HepG2 (cell line): ENCODE measurements at regions not wholly inside any gene's neighbourhood (a gene's known extent, or its start where the extent isn't known, plus 50 kb on each side); places are given as distances from the start of the nearest gene placed in this dataset.

ENCODE experiments used
- ATAC-seq: fragments of 200-7000 bp; cut with Tn5 transposase; 3 replicates; pipeline ENCODE4 v1.9.1; 2020; ENCODE audit warnings: mild to moderate bottlenecking, moderate library complexity
- BruUV-seq: library from RNA; stranded (reverse); fragments of 400-500 nt; replicated peaks from 2 replicates; lab custom pipeline; 2021; lab: Mats Ljungman, UMichigan
- CTCF ChIA-PET: fragments of 300-600 bp; formaldehyde crosslinking; extraction: SDS; loops from one replicate; lab custom pipeline; 2021; ENCODE audit warnings: low total read pairs, inconsistent platforms, low intra/inter-chr PET ratio; lab: Yijun Ruan, JAX
- POLR2A ChIA-PET: fragments of 350-600 bp; sonication (Branson Sonifier 250); formaldehyde crosslinking; loops from one replicate; lab custom pipeline; 2020; ENCODE audit warnings: antibody characterized with exemption, inconsistent platforms; lab: Yijun Ruan, JAX
- DNase-seq: peaks from one replicate; pipeline ENCODE4 v3.0.0-alpha.2; 2015; ENCODE audit warnings: low spot score
- FAIRE-seq: peaks from 3 replicates; lab custom pipeline; 2011; peaks lifted over from hg19 to GRCh38; lab: Jason Lieb, UNC
- H2AFZ ChIP-seq: one replicate; pipeline ENCODE4 v1.6.1; 2011; ENCODE audit warnings: low read length, inconsistent platforms
- H3K27ac ChIP-seq: fragments of 300-600 bp; 3 replicates; pipeline ENCODE4 v1.8.0; 2011; ENCODE audit warnings: mixed run types, mild to moderate bottlenecking, mixed read lengths, low read length, inconsistent platforms; ENCODE audit not compliant: insufficient read depth; ENCODE audit errors: extremely low read length
- H3K27me3 ChIP-seq, 2 experiments: fragments of 200-600 bp in 1 of 2; 2 replicates in 1 of 2; 3 replicates in 1 of 2; pipeline versions ENCODE4 v1.6.0 to v1.8.0; 2011; ENCODE audit warnings: low read length in 2 of 2, mild to moderate bottlenecking in 2 of 2, moderate library complexity in 2 of 2, inconsistent platforms in 1 of 2; ENCODE audit not compliant: insufficient read depth in 2 of 2, control insufficient read depth in 1 of 2
- H3K36me3 ChIP-seq, 2 experiments: fragments of 200-600 bp in 1 of 2; replicated peaks in 1 of 2; 2 replicates in 1 of 2; 3 replicates in 1 of 2; pipeline versions ENCODE4 v1.5.1 to v1.8.0; 2011; ENCODE audit warnings: low read length in 2 of 2, inconsistent platforms in 1 of 2; ENCODE audit not compliant: insufficient read depth in 2 of 2, control insufficient read depth in 1 of 2
- H3K4me1 ChIP-seq: 2 replicates; pipeline ENCODE4 v1.5.1; 2012; ENCODE audit warnings: low read length, inconsistent platforms; ENCODE audit not compliant: insufficient read depth
- H3K4me2 ChIP-seq: 2 replicates; pipeline ENCODE4 v1.6.0; 2011; ENCODE audit warnings: low read depth, low read length, inconsistent platforms
- H3K4me3 ChIP-seq, 3 experiments: fragments of 200-600 bp in 1 of 3; sonication (generic), shearing (Covaris generic) in 1 of 3; replicated peaks in 1 of 3; 2 replicates each; pipeline ENCODE4 v1.5.1; 2011 to 2016; ENCODE audit warnings: low read length in 3 of 3, inconsistent platforms in 2 of 3, low read depth in 2 of 3, mild to moderate bottlenecking in 2 of 3, control low read depth in 1 of 3, mixed read lengths in 1 of 3; ENCODE audit not compliant: insufficient read depth in 1 of 3
- H3K79me2 ChIP-seq: one replicate; pipeline ENCODE4 v1.6.1; 2011; ENCODE audit warnings: low read length, inconsistent platforms; ENCODE audit not compliant: insufficient read depth
- H3K9ac ChIP-seq: 2 replicates; pipeline ENCODE4 v1.6.0; 2011; ENCODE audit warnings: mild to moderate bottlenecking, low read depth, low read length, inconsistent platforms; ENCODE audit not compliant: insufficient read depth
- H3K9me3 ChIP-seq: 2 replicates; pipeline ENCODE4 v1.5.1; 2012; ENCODE audit warnings: mild to moderate bottlenecking, low read length
- H4K20me1 ChIP-seq: 2 replicates; pipeline ENCODE4 v1.6.0; 2011; ENCODE audit warnings: inconsistent platforms, mild to moderate bottlenecking, low read length, moderate library complexity; ENCODE audit not compliant: insufficient read depth
- KMT2A ChIP-seq: sonication (generic); formaldehyde crosslinking; IDR thresholded peaks from 2 replicates; pipeline ENCODE4 v1.4.0; 2020; ENCODE audit warnings: missing genetic modification reagents
- RXRB ChIP-seq: IDR thresholded peaks from 2 replicates; pipeline ENCODE4 v1.6.1; 2016; ENCODE audit warnings: borderline replicate concordance, missing genetic modification reagents, missing compliant biosample characterization
- SATB2 ChIP-seq: sonication (generic); formaldehyde crosslinking; IDR thresholded peaks from 2 replicates; pipeline ENCODE4 v1.5.0; 2020; ENCODE audit warnings: missing genetic modification reagents
- SP5 ChIP-seq: IDR thresholded peaks from 2 replicates; pipeline ENCODE4 v1.6.1; 2016; ENCODE audit warnings: low read depth, borderline replicate concordance
- THAP8 ChIP-seq: sonication (generic); formaldehyde crosslinking; IDR thresholded peaks from 2 replicates; pipeline ENCODE4 v1.5.1; 2020; ENCODE audit warnings: missing genetic modification reagents, mild to moderate bottlenecking, borderline replicate concordance
- WGBS: methylation state at CpG from one replicate; pipeline ENCODE4 v1.1.6; 2017; ENCODE audit warnings: low lambda C conversion rate; 5-methylcytosine and 5-hydroxymethylcytosine counted together
- in situ Hi-C: cut with HindIII; loops from 2 replicates; pipeline ENCODE4 v1.10.0; 2017; ENCODE audit warnings: low pct_unique_long_range_greater_than_20kb; ENCODE audit not compliant: extremely low pct_ligation_motif_present
- intact Hi-C: fragments of 100-400 bp; cut with micrococcal nuclease; formaldehyde crosslinking; loops from one replicate; pipeline ENCODE4 v1.10.0; 2022; ENCODE audit not compliant: unreplicated experiment
- TF ChIP-seq, protein P1 (sequence below): sonication (generic); formaldehyde crosslinking; IDR thresholded peaks from 2 replicates; pipeline ENCODE4 v1.8.0; 2022; ENCODE audit warnings: mild to moderate bottlenecking, missing genetic modification reagents, moderate library complexity

DNA sequence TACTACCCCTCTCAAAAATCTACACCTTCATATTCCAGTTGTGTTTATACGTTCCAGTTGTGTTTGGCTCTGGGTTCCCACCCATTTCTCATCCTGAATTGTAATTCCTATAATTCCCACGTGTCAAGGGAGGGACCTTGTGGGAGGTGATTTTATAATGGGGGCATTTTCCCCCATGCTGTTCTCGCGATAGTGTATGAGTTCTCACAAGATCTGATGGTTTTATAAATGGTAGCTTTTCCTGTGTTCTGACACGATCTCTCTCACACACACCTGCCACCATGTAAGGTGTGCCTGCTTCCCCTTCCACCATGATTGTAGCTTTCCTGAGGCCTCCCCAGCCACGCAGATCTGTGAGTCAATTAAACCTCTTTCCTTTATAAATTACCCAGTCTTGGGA is 108.5 kb upstream of the ADAMTS16 start:
- Histone ChIP-seq H3K4me3 (no peak overlapping the region), H3K4me1 (no peaks in the 10 kb centered on the region), H3K27me3 (no peaks in the 10 kb centered on the region), H3K9ac (no peak overlapping the region), H4K20me1 (no peaks in the 10 kb centered on the region), H2AFZ (no peak overlapping the region), H3K79me2 (no peaks in the 10 kb centered on the region), H3K4me2 (no peak overlapping the region), H3K36me3 (no peaks in the 10 kb centered on the region), H3K9me3 (no peaks in the 10 kb centered on the region), H3K27ac (no peak overlapping the region)
- CTCF ChIA-PET, result no interaction called here
- DNase-seq (no peak), ATAC-seq (no peak), FAIRE-seq (no peak)
- intact Hi-C loops (no loop called here), in situ Hi-C loops (no loop called here)
- no peak for TF ChIP-seq SP5
- TF ChIP-seq SATB2 (CRISPR knock-in tag), result no peak
- no peak for TF ChIP-seq KMT2A
- no peak for TF ChIP-seq RXRB
- TF ChIP-seq THAP8 (CRISPR knock-in tag), result no peak
- WGBS, result 3% methylated on average over 6 of the region's 6 CpGs
- no TSS peak for BruUV-seq
- POLR2A ChIA-PET, result no interaction called here

- Histone ChIP-seq H3K27ac (no peak overlapping the region), H3K27me3 (no peaks in the 10 kb centered on the region), H3K4me1 (peaks cover 13% of the 10 kb centered on the region), H3K4me3 (no peak overlapping the region), H3K4me2 (no peak overlapping the region), H3K9ac (no peak overlapping the region), H3K9me3 (no peaks in the 10 kb centered on the region), H2AFZ (no peak overlapping the region), H4K20me1 (no peaks in the 10 kb centered on the region), H3K36me3 (no peaks in the 10 kb centered on the region), H3K79me2 (no peaks in the 10 kb centered on the region)
- TF ChIP-seq, protein P1, sequence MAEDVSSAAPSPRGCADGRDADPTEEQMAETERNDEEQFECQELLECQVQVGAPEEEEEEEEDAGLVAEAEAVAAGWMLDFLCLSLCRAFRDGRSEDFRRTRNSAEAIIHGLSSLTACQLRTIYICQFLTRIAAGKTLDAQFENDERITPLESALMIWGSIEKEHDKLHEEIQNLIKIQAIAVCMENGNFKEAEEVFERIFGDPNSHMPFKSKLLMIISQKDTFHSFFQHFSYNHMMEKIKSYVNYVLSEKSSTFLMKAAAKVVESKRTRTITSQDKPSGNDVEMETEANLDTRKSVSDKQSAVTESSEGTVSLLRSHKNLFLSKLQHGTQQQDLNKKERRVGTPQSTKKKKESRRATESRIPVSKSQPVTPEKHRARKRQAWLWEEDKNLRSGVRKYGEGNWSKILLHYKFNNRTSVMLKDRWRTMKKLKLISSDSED (CRISPR knock-in tag), result no peak
- WGBS, result 6% methylated on average over 1 of the region's 1 CpG
- CTCF ChIA-PET, result no interaction called here
- intact Hi-C loops (no loop called here), in situ Hi-C loops (no loop called here)
- DNase-seq (no peak), FAIRE-seq (no peak), ATAC-seq (no peak)
- no TSS peak for BruUV-seq
- POLR2A ChIA-PET, result no interaction called here
Observed at GRCh38 chr5:5037674-5038073, 102.5 kb upstream of the ADAMTS16 start.
